GM23248 (cell line): ENCODE measurements at regions not wholly inside any gene's neighbourhood (a gene's known extent, or its start where the extent isn't known, plus 50 kb on each side); places are given as distances from the start of the nearest gene placed in this dataset.

Experiments used
- EZH2 ChIP-seq: fragments of 200-600 bp; sonication (generic); IDR thresholded peaks from 2 replicates; pipeline ENCODE4 v1.6.1; 2018; ENCODE audit warnings: antibody characterized with exemption, mild to moderate bottlenecking; ENCODE audit not compliant: insufficient read depth, poor library complexity, severe bottlenecking
- EZH2phosphoT487 ChIP-seq: fragments of 200-600 bp; sonication (generic); IDR thresholded peaks from 2 replicates; pipeline ENCODE4 v1.6.1; 2018; ENCODE audit warnings: antibody characterized with exemption, moderate library complexity, mild to moderate bottlenecking, low read depth; ENCODE audit not compliant: insufficient read depth

DNA sequence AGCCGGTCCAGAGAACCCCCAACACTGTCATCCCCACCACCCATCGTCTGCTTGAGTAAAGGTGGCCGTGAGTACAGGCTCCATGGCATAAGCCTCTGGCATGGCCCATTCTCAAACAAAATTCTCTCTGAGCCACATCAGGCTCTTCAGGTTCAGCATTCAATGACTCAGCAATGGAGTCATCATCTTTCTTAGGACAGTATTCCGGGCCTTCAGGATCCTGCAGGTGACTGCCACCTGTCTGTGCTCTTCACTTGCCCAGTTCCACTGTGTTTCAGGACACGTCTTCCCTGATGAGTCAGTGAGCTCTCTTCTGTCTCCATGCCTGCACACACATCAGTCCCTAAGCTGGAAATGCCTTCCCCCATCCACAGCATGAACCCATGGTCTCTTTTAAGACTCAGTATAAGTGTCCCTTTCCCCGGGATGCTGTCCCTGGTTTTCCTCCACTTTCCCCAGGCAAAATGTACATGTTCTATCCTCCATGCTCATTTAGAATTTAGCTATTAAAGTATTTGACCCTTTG lies 81.1 kb upstream of the FGGY start:
- TF ChIP-seq EZH2phosphoT487 (no peak), EZH2 (no peak)
